ENCODE measurements at regions not wholly inside any gene's neighbourhood (a gene's known extent, or its start where the extent isn't known, plus 50 kb on each side); places are given as distances from the start of the nearest gene placed in this dataset.

- H3K9me3 Mint-ChIP-seq (ENCODE audit: unreplicated experiment): no peaks in the 10 kb centered on the region
- no peak overlapping the region for H3K9ac ChIP-seq (ENCODE audit: low read length)
- no peak overlapping the region for H3K27ac Mint-ChIP-seq (ENCODE audit: unreplicated experiment)
- no peak overlapping the region for H3K4me3 ChIP-seq (ENCODE audit: insufficient read depth, low read depth, low read length)
- no peaks in the 10 kb centered on the region for H4K20me1 ChIP-seq (ENCODE audit: insufficient read depth, low read length)
- H3K27me3 ChIP-seq (ENCODE audit: insufficient read depth, low read length): no peaks in the 10 kb centered on the region
- no peaks in the 10 kb centered on the region for H3K36me3 Mint-ChIP-seq (ENCODE audit: low read depth, unreplicated experiment)
- no peaks in the 10 kb centered on the region for H3K27me3 Mint-ChIP-seq (ENCODE audit: low read depth, unreplicated experiment)
- H3K4me1 ChIP-seq (ENCODE audit: insufficient read depth, low read length): no peaks in the 10 kb centered on the region
- DNase-seq (ENCODE audit: low read depth) (no peak), FAIRE-seq (no peak)
- H2AFZ ChIP-seq (ENCODE audit: low read depth, low read length): no peak overlapping the region
- H3K4me2 ChIP-seq (ENCODE audit: low read length): no peak overlapping the region
- TF ChIP-seq, protein P1, sequence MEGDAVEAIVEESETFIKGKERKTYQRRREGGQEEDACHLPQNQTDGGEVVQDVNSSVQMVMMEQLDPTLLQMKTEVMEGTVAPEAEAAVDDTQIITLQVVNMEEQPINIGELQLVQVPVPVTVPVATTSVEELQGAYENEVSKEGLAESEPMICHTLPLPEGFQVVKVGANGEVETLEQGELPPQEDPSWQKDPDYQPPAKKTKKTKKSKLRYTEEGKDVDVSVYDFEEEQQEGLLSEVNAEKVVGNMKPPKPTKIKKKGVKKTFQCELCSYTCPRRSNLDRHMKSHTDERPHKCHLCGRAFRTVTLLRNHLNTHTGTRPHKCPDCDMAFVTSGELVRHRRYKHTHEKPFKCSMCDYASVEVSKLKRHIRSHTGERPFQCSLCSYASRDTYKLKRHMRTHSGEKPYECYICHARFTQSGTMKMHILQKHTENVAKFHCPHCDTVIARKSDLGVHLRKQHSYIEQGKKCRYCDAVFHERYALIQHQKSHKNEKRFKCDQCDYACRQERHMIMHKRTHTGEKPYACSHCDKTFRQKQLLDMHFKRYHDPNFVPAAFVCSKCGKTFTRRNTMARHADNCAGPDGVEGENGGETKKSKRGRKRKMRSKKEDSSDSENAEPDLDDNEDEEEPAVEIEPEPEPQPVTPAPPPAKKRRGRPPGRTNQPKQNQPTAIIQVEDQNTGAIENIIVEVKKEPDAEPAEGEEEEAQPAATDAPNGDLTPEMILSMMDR (IDR thresholded peaks at IDR 0.05; ENCODE audit: insufficient read depth, low read depth, low read length): no peak
- H3K4me1 Mint-ChIP-seq (ENCODE audit: low read depth, unreplicated experiment): no peaks in the 10 kb centered on the region
- no peaks in the 10 kb centered on the region for H3K36me3 ChIP-seq (ENCODE audit: insufficient read depth, low read length)
- H3K4me3 Mint-ChIP-seq (ENCODE audit: unreplicated experiment): no peak overlapping the region
- no peak overlapping the region for H3K27ac ChIP-seq (ENCODE audit: low read depth, low read length)
- no peaks in the 10 kb centered on the region for H3K79me2 ChIP-seq (ENCODE audit: insufficient read depth, low read length)
- no peaks in the 10 kb centered on the region for H3K9me3 ChIP-seq (ENCODE audit: insufficient read depth, low read depth, low read length)
These were observed 663.7 kb upstream of the MEF2C start for GRCh38 chr5:89546657-89547056.

- FAIRE-seq (no peak), DNase-seq (ENCODE audit: low read depth) (no peak)
- H3K9me3 ChIP-seq (ENCODE audit: insufficient read depth, low read depth, low read length): no peaks in the 10 kb centered on the region
- Mint-ChIP-seq H3K27me3 (ENCODE audit: low read depth, unreplicated experiment) (no peaks in the 10 kb centered on the region), H3K4me3 (ENCODE audit: unreplicated experiment) (no peak overlapping the region), H3K9me3 (ENCODE audit: unreplicated experiment) (no peaks in the 10 kb centered on the region), H3K4me1 (ENCODE audit: low read depth, unreplicated experiment) (no peaks in the 10 kb centered on the region), H3K27ac (ENCODE audit: unreplicated experiment) (no peak overlapping the region), H3K36me3 (ENCODE audit: low read depth, unreplicated experiment) (no peaks in the 10 kb centered on the region)
- no peak for TF ChIP-seq EZH2 (IDR thresholded peaks at IDR 0.05; ENCODE audit: insufficient read depth, low read length)
- TF ChIP-seq, protein P1 (IDR thresholded peaks at IDR 0.05; ENCODE audit: insufficient read depth, low read depth, low read length): no peak
- no peak overlapping the region for H3K9ac ChIP-seq (ENCODE audit: low read length)
- no peaks in the 10 kb centered on the region for H3K36me3 ChIP-seq (ENCODE audit: insufficient read depth, low read length)
- H2AFZ ChIP-seq (ENCODE audit: low read depth, low read length): no peak overlapping the region
- H3K4me3 ChIP-seq (ENCODE audit: insufficient read depth, low read depth, low read length): no peak overlapping the region
- H3K4me1 ChIP-seq (ENCODE audit: insufficient read depth, low read length): no peaks in the 10 kb centered on the region
- H3K27me3 ChIP-seq (ENCODE audit: insufficient read depth, low read length): no peaks in the 10 kb centered on the region
- H3K27ac ChIP-seq (ENCODE audit: low read depth, low read length): no peak overlapping the region
- H4K20me1 ChIP-seq (ENCODE audit: insufficient read depth, low read length): no peaks in the 10 kb centered on the region
- no peaks in the 10 kb centered on the region for H3K79me2 ChIP-seq (ENCODE audit: insufficient read depth, low read length)
- H3K4me2 ChIP-seq (ENCODE audit: low read length): no peak overlapping the region
These were observed 662.6 kb upstream of the MEF2C start for GRCh38 chr5:89545626-89546025.

GRCh38 chr5:89545076-89545475, 662.1 kb upstream of the MEF2C start:
- TF ChIP-seq EZH2 (IDR thresholded peaks at IDR 0.05; ENCODE audit: insufficient read depth, low read length): no peak
- TF ChIP-seq, protein P1 (IDR thresholded peaks at IDR 0.05; ENCODE audit: insufficient read depth, low read depth, low read length): no peak
- no peak for DNase-seq (ENCODE audit: low read depth)
- Histone ChIP-seq H3K4me1 (ENCODE audit: insufficient read depth, low read length) (no peaks in the 10 kb centered on the region), H3K9me3 (ENCODE audit: insufficient read depth, low read depth, low read length) (no peaks in the 10 kb centered on the region), H2AFZ (ENCODE audit: low read depth, low read length) (no peak overlapping the region), H3K27ac (ENCODE audit: low read depth, low read length) (no peak overlapping the region), H3K79me2 (ENCODE audit: insufficient read depth, low read length) (no peaks in the 10 kb centered on the region), H3K27me3 (ENCODE audit: insufficient read depth, low read length) (no peaks in the 10 kb centered on the region), H3K4me2 (ENCODE audit: low read length) (no peak overlapping the region), H3K9ac (ENCODE audit: low read length) (no peak overlapping the region), H3K36me3 (ENCODE audit: insufficient read depth, low read length) (no peaks in the 10 kb centered on the region), H3K4me3 (ENCODE audit: insufficient read depth, low read depth, low read length) (no peak overlapping the region), H4K20me1 (ENCODE audit: insufficient read depth, low read length) (no peaks in the 10 kb centered on the region)
- Mint-ChIP-seq H3K36me3 (ENCODE audit: low read depth, unreplicated experiment) (no peaks in the 10 kb centered on the region), H3K27me3 (ENCODE audit: low read depth, unreplicated experiment) (no peaks in the 10 kb centered on the region), H3K4me3 (ENCODE audit: unreplicated experiment) (no peak overlapping the region), H3K4me1 (ENCODE audit: low read depth, unreplicated experiment) (no peaks in the 10 kb centered on the region), H3K27ac (ENCODE audit: unreplicated experiment) (no peak overlapping the region), H3K9me3 (ENCODE audit: unreplicated experiment) (no peaks in the 10 kb centered on the region)
- no peak for FAIRE-seq
